ENCODE measurements at regions not wholly inside any gene's neighbourhood (a gene's known extent, or its start where the extent isn't known, plus 50 kb on each side); places are given as distances from the start of the nearest gene placed in this dataset.
"Not testable (repeated sequence)": the region's sequence is repeated elsewhere in the genome, so short reads cannot be mapped to it uniquely, and the experiment has no call there.

DNA sequence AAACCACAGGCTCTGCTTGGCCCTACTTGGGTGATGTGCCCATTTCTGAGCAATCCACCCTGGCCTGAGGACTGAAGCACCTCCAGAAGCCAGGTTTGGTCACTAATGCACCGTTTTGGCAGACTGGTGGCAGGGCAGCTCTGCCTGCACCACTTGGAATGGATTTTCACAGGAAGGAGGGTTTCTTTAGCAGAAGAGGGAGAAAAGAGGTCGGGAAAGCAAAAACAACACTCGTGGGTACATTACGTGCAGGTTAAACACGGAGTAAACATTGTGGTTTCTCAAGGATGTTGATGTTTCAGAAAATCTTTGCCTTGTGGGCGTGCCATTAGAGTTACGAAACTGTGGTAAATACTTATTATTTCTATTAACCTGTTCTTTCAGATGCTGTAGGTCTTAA is 70.8 kb downstream of the KCNA5 start:
- no peaks in the 10 kb centered on the region for H3K27me3 Mint-ChIP-seq (ENCODE audit: insufficient read depth, low read depth, poor library complexity)
- H3K27me3 ChIP-seq (ENCODE audit: insufficient read depth) = no peaks in the 10 kb centered on the region
- H3K9me2 ChIP-seq (ENCODE audit: insufficient read depth) = 0 out of 2 replicates have a peak, but pooled peaks cover 9% of the 10 kb centered on the region
- TF ChIP-seq, protein P1, sequence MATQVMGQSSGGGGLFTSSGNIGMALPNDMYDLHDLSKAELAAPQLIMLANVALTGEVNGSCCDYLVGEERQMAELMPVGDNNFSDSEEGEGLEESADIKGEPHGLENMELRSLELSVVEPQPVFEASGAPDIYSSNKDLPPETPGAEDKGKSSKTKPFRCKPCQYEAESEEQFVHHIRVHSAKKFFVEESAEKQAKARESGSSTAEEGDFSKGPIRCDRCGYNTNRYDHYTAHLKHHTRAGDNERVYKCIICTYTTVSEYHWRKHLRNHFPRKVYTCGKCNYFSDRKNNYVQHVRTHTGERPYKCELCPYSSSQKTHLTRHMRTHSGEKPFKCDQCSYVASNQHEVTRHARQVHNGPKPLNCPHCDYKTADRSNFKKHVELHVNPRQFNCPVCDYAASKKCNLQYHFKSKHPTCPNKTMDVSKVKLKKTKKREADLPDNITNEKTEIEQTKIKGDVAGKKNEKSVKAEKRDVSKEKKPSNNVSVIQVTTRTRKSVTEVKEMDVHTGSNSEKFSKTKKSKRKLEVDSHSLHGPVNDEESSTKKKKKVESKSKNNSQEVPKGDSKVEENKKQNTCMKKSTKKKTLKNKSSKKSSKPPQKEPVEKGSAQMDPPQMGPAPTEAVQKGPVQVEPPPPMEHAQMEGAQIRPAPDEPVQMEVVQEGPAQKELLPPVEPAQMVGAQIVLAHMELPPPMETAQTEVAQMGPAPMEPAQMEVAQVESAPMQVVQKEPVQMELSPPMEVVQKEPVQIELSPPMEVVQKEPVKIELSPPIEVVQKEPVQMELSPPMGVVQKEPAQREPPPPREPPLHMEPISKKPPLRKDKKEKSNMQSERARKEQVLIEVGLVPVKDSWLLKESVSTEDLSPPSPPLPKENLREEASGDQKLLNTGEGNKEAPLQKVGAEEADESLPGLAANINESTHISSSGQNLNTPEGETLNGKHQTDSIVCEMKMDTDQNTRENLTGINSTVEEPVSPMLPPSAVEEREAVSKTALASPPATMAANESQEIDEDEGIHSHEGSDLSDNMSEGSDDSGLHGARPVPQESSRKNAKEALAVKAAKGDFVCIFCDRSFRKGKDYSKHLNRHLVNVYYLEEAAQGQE (IDR thresholded peaks at IDR 0.05; ENCODE audit: unreplicated experiment) = no peak
- TF ChIP-seq STAT1 (IDR thresholded peaks at IDR 0.05; ENCODE audit: unreplicated experiment) = no peak
- TF ChIP-seq ZNF114 (CRISPR knock-in tag; IDR thresholded peaks at IDR 0.05) = no peak
- TF ChIP-seq JUNB (IDR thresholded peaks at IDR 0.05; ENCODE audit: unreplicated experiment) = no peak
- no peak for TF ChIP-seq EZH2 (IDR thresholded peaks at IDR 0.05; ENCODE audit: low read depth, unreplicated experiment)
- TF ChIP-seq, protein P2, sequence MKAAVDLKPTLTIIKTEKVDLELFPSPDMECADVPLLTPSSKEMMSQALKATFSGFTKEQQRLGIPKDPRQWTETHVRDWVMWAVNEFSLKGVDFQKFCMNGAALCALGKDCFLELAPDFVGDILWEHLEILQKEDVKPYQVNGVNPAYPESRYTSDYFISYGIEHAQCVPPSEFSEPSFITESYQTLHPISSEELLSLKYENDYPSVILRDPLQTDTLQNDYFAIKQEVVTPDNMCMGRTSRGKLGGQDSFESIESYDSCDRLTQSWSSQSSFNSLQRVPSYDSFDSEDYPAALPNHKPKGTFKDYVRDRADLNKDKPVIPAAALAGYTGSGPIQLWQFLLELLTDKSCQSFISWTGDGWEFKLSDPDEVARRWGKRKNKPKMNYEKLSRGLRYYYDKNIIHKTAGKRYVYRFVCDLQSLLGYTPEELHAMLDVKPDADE (IDR thresholded peaks at IDR 0.05) = no peak
- TF ChIP-seq CREB1 (CRISPR knock-in tag; IDR thresholded peaks at IDR 0.05; ENCODE audit: low read depth) = no peak
- TF ChIP-seq POLR2AphosphoS5 (IDR thresholded peaks at IDR 0.05; ENCODE audit: low read depth) = no peak
- no peak for TF ChIP-seq NANOG (IDR thresholded peaks at IDR 0.05; ENCODE audit: borderline replicate concordance)
- no peak overlapping the region for H3K27ac Mint-ChIP-seq
- H3K79me2 ChIP-seq (replicated peaks; ENCODE audit: insufficient read depth) = no peaks in the 10 kb centered on the region
- H3F3A ChIP-seq (replicated peaks; ENCODE audit: low read depth) = no peaks in the 10 kb centered on the region
- H3K9me3 Mint-ChIP-seq = peaks cover 4% of the 10 kb centered on the region; the same call in 2 of the 3 replicates
- H3K27ac ChIP-seq (ENCODE audit: low read depth) = no peak overlapping the region
- H3K36me3 Mint-ChIP-seq (ENCODE audit: low read depth) = no peaks in the 10 kb centered on the region
- no peaks in the 10 kb centered on the region for H3K36me3 ChIP-seq (ENCODE audit: insufficient read depth)
- no peak overlapping the region for H2AFZ ChIP-seq
- H3K4me1 ChIP-seq (ENCODE audit: insufficient read depth) = no peaks in the 10 kb centered on the region
- DNase-seq (ENCODE audit: low spot score) = no peak
- H4K20me1 ChIP-seq (replicated peaks; ENCODE audit: insufficient read depth) = no peaks in the 10 kb centered on the region
- no peaks in the 10 kb centered on the region for H3K4me1 Mint-ChIP-seq
- no peak for ATAC-seq
- H3K4me2 ChIP-seq = no peak overlapping the region
- no peak overlapping the region for H3K4me3 ChIP-seq
- no peak overlapping the region for H3K4me3 Mint-ChIP-seq

DNA sequence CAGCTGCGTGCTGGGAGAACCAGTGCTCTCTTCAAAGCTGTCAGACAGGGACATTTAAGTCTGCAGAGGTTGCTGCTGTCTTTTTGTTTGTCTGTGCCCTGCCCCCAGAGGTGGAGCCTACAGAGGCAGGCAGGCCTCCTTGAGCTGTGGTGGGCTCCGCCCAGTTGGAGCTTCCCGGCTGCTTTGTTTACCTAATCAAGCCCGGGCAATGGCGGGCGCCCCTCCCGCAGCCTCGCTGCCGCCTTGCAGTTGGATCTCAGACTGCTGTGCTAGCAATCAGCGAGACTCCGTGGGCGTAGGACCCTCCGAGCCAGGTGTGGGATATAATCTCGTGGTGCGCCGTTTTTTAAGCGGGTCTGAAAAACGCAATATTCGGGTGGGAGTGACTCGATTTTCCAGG is 78.1 kb downstream of the KCNA5 start:
- H4K20me1 ChIP-seq (replicated peaks; ENCODE audit: insufficient read depth); DNase-seq (ENCODE audit: low spot score); H3F3A ChIP-seq (replicated peaks; ENCODE audit: low read depth); H3K36me3 ChIP-seq (ENCODE audit: insufficient read depth); H3K4me2 ChIP-seq; H3K36me3 Mint-ChIP-seq (ENCODE audit: low read depth); H3K9me3 Mint-ChIP-seq; H3K79me2 ChIP-seq (replicated peaks; ENCODE audit: insufficient read depth); H3K4me1 ChIP-seq (ENCODE audit: insufficient read depth); H3K4me3 ChIP-seq; H3K27ac ChIP-seq (ENCODE audit: low read depth); H2AFZ ChIP-seq; H3K4me1 Mint-ChIP-seq; H3K4me3 Mint-ChIP-seq; H3K27me3 Mint-ChIP-seq (ENCODE audit: insufficient read depth, low read depth, poor library complexity); ATAC-seq; H3K27ac Mint-ChIP-seq; H3K27me3 ChIP-seq (ENCODE audit: insufficient read depth): not testable (repeated sequence)
- H3K9me2 ChIP-seq (ENCODE audit: insufficient read depth) = peaks cover 18% of the 10 kb centered on the region

DNA sequence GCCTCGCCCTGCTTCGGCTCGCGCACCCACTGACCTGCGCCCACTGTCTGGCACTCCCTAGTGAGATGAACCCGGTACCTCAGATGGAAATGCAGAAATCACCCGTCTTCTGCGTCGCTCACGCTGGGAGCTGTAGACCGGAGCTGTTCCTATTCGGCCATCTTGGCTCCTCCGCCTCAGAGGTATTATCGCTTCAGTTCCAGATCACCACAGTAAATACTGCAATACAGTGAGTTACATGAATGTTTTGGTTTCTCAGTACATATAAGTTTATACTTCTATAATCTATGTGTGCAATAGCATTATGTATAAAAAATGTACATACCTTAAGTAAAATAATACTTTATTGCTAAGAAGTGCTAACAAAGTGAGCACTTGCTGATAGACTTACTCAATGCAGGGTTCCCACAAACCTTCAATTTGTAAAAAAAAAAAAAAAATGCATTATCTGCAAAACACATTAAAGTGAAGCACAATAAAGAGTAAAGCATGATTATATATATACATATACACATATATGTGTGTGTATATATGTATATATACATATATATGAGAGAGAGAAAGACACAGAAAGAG is 78.7 kb downstream of the KCNA5 start:
- peak overlapping the region; percentile 52; the same call in 1 of the 2 replicates for H3K4me2 ChIP-seq
- ATAC-seq; H3K4me1 ChIP-seq (ENCODE audit: insufficient read depth): not testable (repeated sequence)

More for the DNA sequence above, 78.7 kb downstream of the KCNA5 start:
- H3K4me1 Mint-ChIP-seq; DNase-seq (ENCODE audit: low spot score); H3K36me3 Mint-ChIP-seq (ENCODE audit: low read depth); H3K9me3 Mint-ChIP-seq; H2AFZ ChIP-seq; H3K27me3 ChIP-seq (ENCODE audit: insufficient read depth); H3K27me3 Mint-ChIP-seq (ENCODE audit: insufficient read depth, low read depth, poor library complexity); H3K27ac Mint-ChIP-seq; H4K20me1 ChIP-seq (replicated peaks; ENCODE audit: insufficient read depth); H3K36me3 ChIP-seq (ENCODE audit: insufficient read depth); H3K79me2 ChIP-seq (replicated peaks; ENCODE audit: insufficient read depth); H3F3A ChIP-seq (replicated peaks; ENCODE audit: low read depth); H3K27ac ChIP-seq (ENCODE audit: low read depth): not testable (repeated sequence)
- Histone ChIP-seq H3K9me2 (ENCODE audit: insufficient read depth) (peaks cover 18% of the 10 kb centered on the region), H3K4me3 (peak overlapping the region; percentile 11)
- H3K4me3 Mint-ChIP-seq = peak overlapping the region; percentile 51
